Fibroblast of lung (primary cell): ENCODE measurements at regions not wholly inside any gene's neighbourhood (a gene's known extent, or its start where the extent isn't known, plus 50 kb on each side); places are given as distances from the start of the nearest gene placed in this dataset.

Experiments used
- EZH2 ChIP-seq: IDR thresholded peaks from 2 replicates; pipeline ENCODE4 v1.5.1; 2012; ENCODE audit warnings: low read length, control low read depth, mild to moderate bottlenecking; ENCODE audit errors: missing control alignments
- TF ChIP-seq, protein P1 (sequence below), 2 donors: IDR thresholded peaks in 1 of 2; conservative IDR thresholded peaks in 1 of 2; 1 replicate in 1 of 2; 2 replicates in 1 of 2; pipeline ENCODE4 v1.5.1; 2011 to 2012; ENCODE audit warnings: low read length in 2 of 2, control low read depth in 1 of 2, inconsistent platforms in 1 of 2, low read depth in 1 of 2, mild to moderate bottlenecking in 1 of 2

DNA sequence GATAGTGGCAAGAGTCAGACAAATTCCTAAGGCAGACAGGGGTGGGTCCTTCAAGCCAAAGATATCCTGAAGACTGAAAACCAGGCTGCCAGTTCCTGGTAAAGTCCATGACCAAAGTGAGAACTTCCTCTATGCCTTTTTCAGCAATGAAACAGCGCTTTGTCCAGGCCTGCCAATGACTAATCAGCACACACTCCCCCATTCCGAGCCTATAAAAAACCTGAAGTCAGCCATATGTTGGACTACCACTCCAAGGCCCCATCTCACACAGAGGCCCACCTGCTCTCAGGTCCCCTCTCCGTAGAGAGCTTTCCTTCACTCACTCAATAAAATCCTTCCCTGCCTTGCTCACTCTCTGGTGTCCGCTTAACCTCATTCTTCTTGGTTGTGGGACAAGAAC is 402.2 kb downstream of the ANKRD7 start:
- TF ChIP-seq, protein P1, sequence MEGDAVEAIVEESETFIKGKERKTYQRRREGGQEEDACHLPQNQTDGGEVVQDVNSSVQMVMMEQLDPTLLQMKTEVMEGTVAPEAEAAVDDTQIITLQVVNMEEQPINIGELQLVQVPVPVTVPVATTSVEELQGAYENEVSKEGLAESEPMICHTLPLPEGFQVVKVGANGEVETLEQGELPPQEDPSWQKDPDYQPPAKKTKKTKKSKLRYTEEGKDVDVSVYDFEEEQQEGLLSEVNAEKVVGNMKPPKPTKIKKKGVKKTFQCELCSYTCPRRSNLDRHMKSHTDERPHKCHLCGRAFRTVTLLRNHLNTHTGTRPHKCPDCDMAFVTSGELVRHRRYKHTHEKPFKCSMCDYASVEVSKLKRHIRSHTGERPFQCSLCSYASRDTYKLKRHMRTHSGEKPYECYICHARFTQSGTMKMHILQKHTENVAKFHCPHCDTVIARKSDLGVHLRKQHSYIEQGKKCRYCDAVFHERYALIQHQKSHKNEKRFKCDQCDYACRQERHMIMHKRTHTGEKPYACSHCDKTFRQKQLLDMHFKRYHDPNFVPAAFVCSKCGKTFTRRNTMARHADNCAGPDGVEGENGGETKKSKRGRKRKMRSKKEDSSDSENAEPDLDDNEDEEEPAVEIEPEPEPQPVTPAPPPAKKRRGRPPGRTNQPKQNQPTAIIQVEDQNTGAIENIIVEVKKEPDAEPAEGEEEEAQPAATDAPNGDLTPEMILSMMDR (conservative IDR thresholded peaks at IDR 0.05 in 1 of 2, IDR thresholded peaks at IDR 0.05 in 1 of 2; ENCODE audit: low read depth in 1 of 2, low read length in 2 of 2), result no peak
- TF ChIP-seq EZH2, result no peak
